IPS-20b (cell line): ENCODE measurements at regions not wholly inside any gene's neighbourhood (a gene's known extent, or its start where the extent isn't known, plus 50 kb on each side); places are given as distances from the start of the nearest gene placed in this dataset.

ENCODE experiments used
- H3K27ac ChIP-seq: one replicate; pipeline ENCODE4 v1.5.1; 2013; ENCODE audit warnings: low read length
- H3K27me3 ChIP-seq: 2 replicates; pipeline ENCODE4 v1.6.1; 2013; ENCODE audit warnings: mild to moderate bottlenecking, low read length, inconsistent platforms; ENCODE audit not compliant: insufficient read depth
- H3K36me3 ChIP-seq: 2 replicates; pipeline ENCODE4 v1.6.1; 2013; ENCODE audit warnings: low read depth, mild to moderate bottlenecking, inconsistent platforms, low read length, moderate library complexity; ENCODE audit not compliant: insufficient read depth
- H3K4me1 ChIP-seq: 2 replicates; pipeline ENCODE4 v1.6.1; 2013; ENCODE audit warnings: mild to moderate bottlenecking, control low read depth, inconsistent platforms, low read length, moderate library complexity; ENCODE audit not compliant: insufficient read depth
- H3K4me3 ChIP-seq: 2 replicates; pipeline ENCODE4 v1.5.1; 2013; ENCODE audit warnings: mild to moderate bottlenecking, low read length, inconsistent platforms
- H3K9ac ChIP-seq: 2 replicates; pipeline ENCODE4 v1.6.1; 2013; ENCODE audit warnings: low read depth, mild to moderate bottlenecking, inconsistent platforms, low read length, moderate library complexity
- H3K9me3 ChIP-seq: 2 replicates; pipeline ENCODE4 v1.6.1; 2013; ENCODE audit warnings: mild to moderate bottlenecking, low read depth, low read length, inconsistent platforms; ENCODE audit not compliant: insufficient read depth

DNA sequence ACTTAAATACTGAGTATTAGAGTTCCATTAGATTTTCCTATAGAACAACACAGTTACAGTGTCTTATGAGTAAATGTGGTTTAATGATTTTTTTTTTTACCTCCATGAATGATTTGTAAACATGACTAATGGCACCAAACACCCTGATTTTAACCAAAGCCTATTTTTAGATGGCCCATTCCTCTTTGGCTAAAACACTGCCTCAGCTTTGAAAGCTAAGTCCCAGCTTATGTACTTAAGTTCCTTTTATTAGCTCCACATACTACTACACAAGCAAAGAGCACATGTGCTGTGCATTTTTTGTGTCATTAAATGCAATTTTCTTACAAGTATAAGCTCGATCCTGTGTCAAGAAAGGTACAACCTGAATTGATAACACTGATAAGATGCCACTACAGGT lies 575.6 kb upstream of the PITX2 start:
- no peak overlapping the region for H3K4me3 ChIP-seq
- no peaks in the 10 kb centered on the region for H3K27me3 ChIP-seq
- no peaks in the 10 kb centered on the region for H3K4me1 ChIP-seq
- H3K9ac ChIP-seq, result no peak overlapping the region
- H3K27ac ChIP-seq, result no peak overlapping the region
- no peaks in the 10 kb centered on the region for H3K9me3 ChIP-seq
- H3K36me3 ChIP-seq, result no peaks in the 10 kb centered on the region

- Histone ChIP-seq H3K27ac (no peak overlapping the region), H3K27me3 (no peaks in the 10 kb centered on the region), H3K4me1 (peaks cover 12% of the 10 kb centered on the region), H3K36me3 (no peaks in the 10 kb centered on the region), H3K9me3 (no peaks in the 10 kb centered on the region), H3K9ac (no peak overlapping the region), H3K4me3 (no peak overlapping the region)
Observed at GRCh38 chr4:111204797-111205196, 581.9 kb upstream of the PITX2 start.

DNA sequence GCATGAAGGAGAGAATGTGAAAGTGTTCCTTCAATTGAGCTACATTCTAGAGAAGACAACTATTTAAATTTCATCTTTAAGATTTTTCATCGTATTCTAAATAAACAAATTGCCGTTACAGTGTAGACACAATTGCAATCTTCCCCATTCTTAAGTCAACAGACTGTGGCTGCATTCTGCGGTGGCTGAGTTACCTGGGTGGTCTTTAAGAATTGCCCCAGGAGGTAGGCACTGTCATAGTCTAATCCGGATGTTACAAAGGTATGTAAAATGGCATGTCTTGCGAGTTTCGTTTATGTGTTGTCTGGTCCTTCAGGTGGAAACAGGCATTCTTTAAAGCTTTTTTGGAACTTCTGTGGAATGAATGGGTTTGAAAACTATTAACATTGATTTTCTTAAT lies 586.1 kb upstream of the PITX2 start:
- H3K9me3 ChIP-seq, result no peaks in the 10 kb centered on the region
- H3K4me1 ChIP-seq, result peaks cover 23% of the 10 kb centered on the region
- H3K27ac ChIP-seq, result no peak overlapping the region
- peak overlapping the region; percentile 46; the same call in 1 of the 2 replicates for H3K4me3 ChIP-seq
- H3K9ac ChIP-seq, result no peak overlapping the region
- no peaks in the 10 kb centered on the region for H3K27me3 ChIP-seq
- H3K36me3 ChIP-seq, result no peaks in the 10 kb centered on the region

DNA sequence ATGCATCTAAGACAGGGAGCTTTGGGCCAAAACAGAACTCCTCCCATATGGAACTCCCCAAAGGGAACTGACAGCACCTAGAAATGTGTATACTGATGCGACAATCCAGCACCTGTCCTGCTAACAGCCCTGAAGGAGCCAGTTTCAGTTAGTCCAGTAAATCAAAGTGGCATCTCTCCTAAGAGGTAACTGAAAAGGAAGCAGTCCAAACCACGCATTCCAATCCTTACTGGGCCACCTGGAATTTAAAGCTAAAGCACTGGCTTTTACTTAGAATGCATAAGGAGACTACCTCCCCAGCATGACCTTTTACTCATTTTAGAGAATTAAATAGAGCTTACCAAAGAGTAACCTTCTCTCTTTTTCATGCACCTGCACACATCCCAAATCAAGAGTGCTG lies 586.8 kb upstream of the PITX2 start:
- H3K27me3 ChIP-seq, result no peaks in the 10 kb centered on the region
- H3K4me3 ChIP-seq, result peak overlapping the region; percentile 46
- H3K27ac ChIP-seq, result no peak overlapping the region
- H3K4me1 ChIP-seq, result peaks cover 23% of the 10 kb centered on the region
- H3K9me3 ChIP-seq, result no peaks in the 10 kb centered on the region
- no peak overlapping the region for H3K9ac ChIP-seq
- no peaks in the 10 kb centered on the region for H3K36me3 ChIP-seq

DNA sequence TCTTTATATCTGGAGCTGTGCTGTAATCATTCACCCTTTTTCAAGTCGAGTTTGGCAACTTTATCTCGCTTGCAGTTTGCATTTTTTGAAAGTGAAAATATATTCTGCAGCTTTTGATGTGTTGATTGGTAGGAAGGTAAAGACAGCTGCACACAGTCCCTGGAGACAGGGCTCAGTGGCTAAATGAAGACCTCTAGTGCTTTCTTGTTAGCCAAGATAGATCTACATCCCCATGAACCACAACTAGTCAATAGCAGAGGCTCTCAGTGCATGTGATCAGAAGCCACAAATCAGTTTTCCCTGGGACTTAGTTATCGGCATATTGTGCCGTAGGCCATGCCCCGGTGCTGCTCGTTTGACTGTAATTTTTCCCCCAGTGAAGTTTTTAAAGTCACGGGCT lies 587.7 kb upstream of the PITX2 start:
- no peaks in the 10 kb centered on the region for H3K9me3 ChIP-seq
- H3K36me3 ChIP-seq, result no peaks in the 10 kb centered on the region
- H3K27me3 ChIP-seq, result no peaks in the 10 kb centered on the region
- H3K4me3 ChIP-seq, result no peak overlapping the region
- H3K9ac ChIP-seq, result no peak overlapping the region
- H3K4me1 ChIP-seq, result peaks cover 23% of the 10 kb centered on the region
- no peak overlapping the region for H3K27ac ChIP-seq

DNA sequence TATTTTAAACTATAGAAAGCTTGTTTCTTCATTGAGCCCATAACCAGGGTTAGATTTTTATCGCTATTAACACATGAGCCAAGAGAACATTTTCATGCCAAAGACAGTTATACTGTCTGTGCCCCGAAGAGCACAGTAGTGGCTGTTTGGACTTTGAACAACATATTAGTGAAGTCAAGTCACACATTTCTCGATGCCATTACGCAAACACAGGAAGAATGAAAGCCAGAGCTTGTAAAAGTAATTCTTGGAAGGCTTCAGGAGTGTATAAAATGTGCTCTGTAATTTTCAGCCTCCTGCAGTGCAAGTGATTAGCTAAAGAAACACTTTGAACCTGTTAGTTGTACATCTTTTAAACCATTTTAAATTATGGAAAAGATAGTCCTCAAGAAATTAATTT lies 590.7 kb upstream of the PITX2 start:
- Histone ChIP-seq H3K4me3 (no peak overlapping the region), H3K27ac (no peak overlapping the region), H3K4me1 (peaks cover 23% of the 10 kb centered on the region), H3K9me3 (no peaks in the 10 kb centered on the region), H3K36me3 (no peaks in the 10 kb centered on the region), H3K27me3 (no peaks in the 10 kb centered on the region), H3K9ac (no peak overlapping the region)

GRCh38 chr4:111214371-111214770 lies 591.5 kb upstream of the PITX2 start:
- Histone ChIP-seq H3K27me3 (no peaks in the 10 kb centered on the region), H3K36me3 (no peaks in the 10 kb centered on the region), H3K9ac (no peak overlapping the region), H3K27ac (no peak overlapping the region), H3K4me1 (peaks cover 18% of the 10 kb centered on the region), H3K4me3 (no peak overlapping the region), H3K9me3 (no peaks in the 10 kb centered on the region)

DNA sequence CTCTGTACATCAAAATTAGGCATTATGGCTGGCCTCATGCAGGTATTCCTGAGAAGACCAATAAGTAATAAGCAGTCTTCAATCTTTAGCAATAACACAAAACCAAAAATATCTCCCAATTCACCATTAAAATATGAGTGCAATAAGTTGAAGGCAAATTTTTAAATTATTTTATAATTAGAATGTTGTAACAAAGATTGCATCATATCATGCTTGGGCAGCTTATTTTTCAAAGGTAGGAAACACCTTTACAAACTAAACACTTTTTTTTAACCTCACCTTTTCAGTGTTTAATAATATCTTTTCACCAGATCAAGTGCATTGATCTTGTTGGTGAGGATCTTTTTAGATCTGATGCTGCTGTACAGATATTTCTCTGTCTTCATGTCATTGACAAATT lies 592.9 kb upstream of the PITX2 start:
- Histone ChIP-seq H3K9ac (no peak overlapping the region), H3K9me3 (no peaks in the 10 kb centered on the region), H3K4me1 (peaks cover 4% of the 10 kb centered on the region; the same call in 1 of the 2 replicates), H3K27me3 (no peaks in the 10 kb centered on the region), H3K27ac (no peak overlapping the region), H3K36me3 (no peaks in the 10 kb centered on the region), H3K4me3 (no peak overlapping the region)

DNA sequence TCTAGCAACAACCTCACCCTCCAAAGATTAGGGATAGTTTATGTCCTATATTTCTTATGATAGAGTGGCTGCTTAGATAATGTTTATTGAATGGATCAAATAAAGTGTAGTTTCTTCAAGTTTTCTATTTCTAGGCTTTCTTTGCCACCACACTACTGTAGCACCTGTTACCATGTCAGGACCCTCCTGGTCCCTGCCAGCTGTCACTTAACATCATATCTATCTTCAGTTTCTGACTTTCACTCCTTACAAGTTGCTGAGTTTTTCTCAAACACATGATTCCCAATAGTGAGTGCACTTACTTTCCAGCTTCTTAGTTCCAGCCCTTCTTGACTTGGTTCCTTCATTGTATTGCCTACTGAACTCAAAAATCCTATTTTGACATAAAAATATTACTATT lies 593.9 kb upstream of the PITX2 start:
- H3K36me3 ChIP-seq, result no peaks in the 10 kb centered on the region
- no peaks in the 10 kb centered on the region for H3K27me3 ChIP-seq
- no peaks in the 10 kb centered on the region for H3K9me3 ChIP-seq
- H3K27ac ChIP-seq, result no peak overlapping the region
- no peak overlapping the region for H3K9ac ChIP-seq
- peaks cover 3% of the 10 kb centered on the region; the same call in 1 of the 2 replicates for H3K4me1 ChIP-seq
- H3K4me3 ChIP-seq, result no peak overlapping the region

DNA sequence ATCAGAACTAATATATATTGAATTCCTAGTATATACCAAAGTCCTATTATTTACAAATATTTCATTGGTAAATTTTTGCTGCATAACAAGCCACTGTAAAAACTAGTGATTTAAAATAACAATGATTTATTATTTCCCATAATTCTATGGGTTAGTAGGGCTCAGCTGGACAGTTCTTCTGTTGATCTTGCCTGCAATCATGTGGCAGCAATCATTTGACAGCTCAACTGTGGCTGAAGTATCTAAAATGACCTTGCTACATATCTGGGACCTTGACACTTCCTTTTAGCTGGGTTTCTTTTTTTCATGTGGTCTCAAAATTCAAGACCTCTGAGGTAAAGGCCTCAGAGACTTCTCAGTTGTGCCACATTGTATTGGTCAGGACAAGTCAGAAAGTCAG lies 598.5 kb upstream of the PITX2 start:
- H3K36me3 ChIP-seq, result no peaks in the 10 kb centered on the region
- no peak overlapping the region for H3K27ac ChIP-seq
- no peak overlapping the region for H3K4me3 ChIP-seq
- H3K4me1 ChIP-seq, result peaks cover 6% of the 10 kb centered on the region; the same call in 1 of the 2 replicates
- H3K9me3 ChIP-seq, result no peaks in the 10 kb centered on the region
- H3K9ac ChIP-seq, result no peak overlapping the region
- H3K27me3 ChIP-seq, result no peaks in the 10 kb centered on the region

DNA sequence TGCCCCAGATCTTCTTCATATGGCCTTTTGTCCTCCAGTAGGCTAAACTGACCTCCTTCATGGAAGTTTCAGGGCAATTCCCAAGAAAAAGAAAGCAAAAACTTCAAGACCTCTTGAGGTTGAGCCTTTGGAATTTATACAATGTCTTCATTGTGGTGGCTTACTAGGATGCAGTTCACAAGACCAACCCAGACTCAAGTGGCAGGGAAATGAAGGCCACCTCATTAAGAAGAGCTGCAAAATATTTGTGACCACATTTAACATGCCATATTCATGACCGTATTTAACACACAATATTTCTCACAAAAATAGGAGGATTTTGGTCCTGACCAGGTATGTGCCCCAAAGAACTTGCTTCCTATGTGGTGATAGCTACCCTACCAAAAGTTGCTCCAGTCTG lies 605.5 kb upstream of the PITX2 start:
- H3K9me3 ChIP-seq, result no peaks in the 10 kb centered on the region
- H3K27me3 ChIP-seq, result no peaks in the 10 kb centered on the region
- H3K36me3 ChIP-seq, result no peaks in the 10 kb centered on the region
- H3K4me1 ChIP-seq, result peaks cover 9% of the 10 kb centered on the region; the same call in 1 of the 2 replicates
- no peak overlapping the region for H3K9ac ChIP-seq
- no peak overlapping the region for H3K4me3 ChIP-seq
- no peak overlapping the region for H3K27ac ChIP-seq

DNA sequence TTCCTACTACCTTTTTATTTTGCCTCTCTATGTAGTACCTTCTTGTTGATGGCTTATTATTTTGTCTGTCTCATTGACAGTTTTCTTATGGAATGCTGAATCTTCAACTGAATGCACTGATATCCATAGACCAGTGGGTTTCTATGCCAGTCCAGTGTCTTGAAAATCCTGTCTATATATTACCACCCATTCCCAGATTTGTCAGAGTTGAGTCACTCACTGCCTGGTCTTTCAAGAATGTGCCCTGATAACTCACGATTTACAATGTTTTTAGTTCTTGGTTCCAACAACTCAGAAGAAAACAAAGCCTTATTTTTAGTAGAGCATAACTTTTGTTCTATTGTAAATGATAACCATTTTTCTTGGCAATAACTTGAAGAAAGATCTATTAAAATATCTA lies 606.0 kb upstream of the PITX2 start:
- peaks cover 9% of the 10 kb centered on the region; the same call in 1 of the 2 replicates for H3K4me1 ChIP-seq
- no peaks in the 10 kb centered on the region for H3K27me3 ChIP-seq
- H3K9me3 ChIP-seq, result no peaks in the 10 kb centered on the region
- no peaks in the 10 kb centered on the region for H3K36me3 ChIP-seq
- H3K4me3 ChIP-seq, result no peak overlapping the region
- no peak overlapping the region for H3K9ac ChIP-seq
- no peak overlapping the region for H3K27ac ChIP-seq

- Histone ChIP-seq H3K9ac (no peak overlapping the region), H3K27ac (no peak overlapping the region), H3K36me3 (no peaks in the 10 kb centered on the region), H3K27me3 (no peaks in the 10 kb centered on the region), H3K9me3 (no peaks in the 10 kb centered on the region), H3K4me3 (no peak overlapping the region), H3K4me1 (peaks cover 6% of the 10 kb centered on the region; the same call in 1 of the 2 replicates)
Observed at GRCh38 chr4:111230265-111230664, 607.4 kb upstream of the PITX2 start.
